SK-N-SH (cell line): ENCODE measurements at regions not wholly inside any gene's neighbourhood (a gene's known extent, or its start where the extent isn't known, plus 50 kb on each side); places are given as distances from the start of the nearest gene placed in this dataset.

ENCODE experiments used
- CTCF ChIP-seq: fragments of 200-600 bp; sonication (generic); IDR thresholded peaks from 2 replicates; pipeline ENCODE4 v1.6.1; 2017; ENCODE audit warnings: antibody characterized with exemption, mild to moderate bottlenecking, moderate library complexity
- EZH2phosphoT487 ChIP-seq: fragments of 200-600 bp; sonication (generic); IDR thresholded peaks from 2 replicates; pipeline ENCODE4 v1.6.1; 2017; ENCODE audit warnings: low read depth, mixed run types, mild to moderate bottlenecking, antibody characterized with exemption, moderate library complexity, borderline replicate concordance
- FOXM1 ChIP-seq: IDR thresholded peaks from 2 replicates; pipeline ENCODE4 v1.4.0; 2012; ENCODE audit warnings: low read depth, mild to moderate bottlenecking
- GABPA ChIP-seq: IDR thresholded peaks from 2 replicates; pipeline ENCODE4 v1.4.0; 2012; ENCODE audit warnings: low read depth, mild to moderate bottlenecking
- GATA2 ChIP-seq: sonication (generic); formaldehyde crosslinking; IDR thresholded peaks from 2 replicates; pipeline ENCODE4 v1.5.0; 2020; ENCODE audit warnings: mild to moderate bottlenecking, missing genetic modification reagents
- MAX ChIP-seq: IDR thresholded peaks from 2 replicates; pipeline ENCODE4 v1.4.0; 2012; ENCODE audit warnings: low read depth
- POLR2AphosphoS5 ChIP-seq: IDR thresholded peaks from 2 replicates; pipeline ENCODE4 v1.6.1; 2012; ENCODE audit warnings: low read depth, low read length
- ZBTB33 ChIP-seq: IDR thresholded peaks from 2 replicates; pipeline ENCODE4 v1.4.0; 2012; ENCODE audit warnings: low read depth, borderline replicate concordance

DNA sequence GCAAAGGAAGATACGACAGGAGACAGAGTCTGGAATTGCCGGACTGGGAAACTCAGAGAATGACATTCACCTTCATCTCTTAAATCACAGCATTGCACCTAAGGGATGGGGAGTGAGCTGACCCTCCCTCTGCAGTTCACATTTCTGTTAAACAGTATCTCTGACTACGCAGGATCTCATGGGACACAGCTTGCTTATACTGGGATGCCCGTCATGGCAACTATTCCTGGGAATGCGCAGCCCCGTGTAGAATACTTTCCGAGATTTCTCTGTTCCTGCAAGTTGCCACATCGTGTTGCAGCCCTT is 232.5 kb upstream of the HES1 start:
- TF ChIP-seq CTCF = no peak
- no peak for TF ChIP-seq ZBTB33
- TF ChIP-seq GATA2 (CRISPR knock-in tag) = no peak
- TF ChIP-seq GABPA = no peak
- no peak for TF ChIP-seq POLR2AphosphoS5
- no peak for TF ChIP-seq FOXM1
- TF ChIP-seq MAX = no peak
- no peak for TF ChIP-seq EZH2phosphoT487
